Retina (tissue), 1 donor: ENCODE measurements at regions not wholly inside any gene's neighbourhood (a gene's known extent, or its start where the extent isn't known, plus 50 kb on each side); places are given as distances from the start of the nearest gene placed in this dataset.

Experiments used
- DNase-seq: peaks from one replicate; pipeline ENCODE4 v3.0.0-alpha.2; 2016

GRCh38 chr6:133191323-133191722 is 49.8 kb upstream of the EYA4 start:
- DNase-seq, result no peak
